ENCODE measurements at regions not wholly inside any gene's neighbourhood (a gene's known extent, or its start where the extent isn't known, plus 50 kb on each side); places are given as distances from the start of the nearest gene placed in this dataset.
"Not testable (repeated sequence)": the region's sequence is repeated elsewhere in the genome, so short reads cannot be mapped to it uniquely, and the experiment has no call there.

DNA sequence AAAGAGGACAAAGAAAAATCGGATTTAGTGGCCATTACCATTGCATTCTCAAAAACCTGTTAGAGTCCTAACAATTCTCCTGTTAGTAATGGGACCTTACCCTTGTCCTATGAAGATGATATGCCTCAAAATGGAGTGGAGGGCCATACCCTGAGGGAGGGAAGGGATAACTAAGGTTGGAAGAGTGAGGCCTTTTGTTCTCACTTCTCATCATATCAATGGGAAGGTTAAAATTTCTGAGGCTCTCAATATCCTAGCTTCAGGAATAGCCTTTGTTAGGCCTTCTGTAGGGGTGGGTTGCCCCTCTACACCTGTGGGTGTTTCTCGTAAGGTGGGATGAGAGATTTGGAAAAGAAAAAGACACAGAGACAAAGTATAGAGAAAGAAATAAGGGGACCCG, 109.4 kb upstream of the SGIP1 start:
- DNase-seq: not testable (repeated sequence)

DNA sequence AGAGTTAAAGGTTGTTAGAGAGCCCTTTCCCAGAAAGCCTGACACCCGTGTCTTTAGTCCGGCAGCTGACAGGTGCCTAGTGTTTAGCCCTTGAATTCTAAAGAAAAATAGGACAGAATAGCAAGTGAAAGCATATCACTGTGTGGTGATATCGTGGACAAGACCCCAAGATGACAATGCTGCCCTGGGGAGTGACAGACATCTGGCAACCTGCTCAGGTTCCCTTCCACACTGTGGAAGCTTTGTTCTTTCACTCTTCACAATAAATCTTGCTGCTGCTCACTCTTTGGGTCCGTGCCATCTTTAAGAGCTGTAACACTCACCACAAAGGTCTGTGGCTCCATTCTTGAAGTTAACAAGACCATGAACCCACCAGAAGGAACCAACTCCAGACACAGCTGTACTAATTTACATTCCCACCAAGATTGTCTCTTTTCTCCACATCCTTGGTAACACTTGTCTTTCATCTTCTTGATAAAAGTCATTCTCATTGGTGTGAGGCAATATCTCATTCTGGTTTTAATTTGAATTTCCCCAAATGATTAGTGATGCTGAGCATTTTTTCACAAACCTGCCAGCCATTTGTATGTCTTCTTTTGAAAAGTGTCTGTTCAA, 107.6 kb upstream of the SGIP1 start:
- DNase-seq: no peak

- DNase-seq: not testable (repeated sequence)
These were observed 103.1 kb upstream of the SGIP1 start for GRCh38 chr1:66430815-66431214.

DNA sequence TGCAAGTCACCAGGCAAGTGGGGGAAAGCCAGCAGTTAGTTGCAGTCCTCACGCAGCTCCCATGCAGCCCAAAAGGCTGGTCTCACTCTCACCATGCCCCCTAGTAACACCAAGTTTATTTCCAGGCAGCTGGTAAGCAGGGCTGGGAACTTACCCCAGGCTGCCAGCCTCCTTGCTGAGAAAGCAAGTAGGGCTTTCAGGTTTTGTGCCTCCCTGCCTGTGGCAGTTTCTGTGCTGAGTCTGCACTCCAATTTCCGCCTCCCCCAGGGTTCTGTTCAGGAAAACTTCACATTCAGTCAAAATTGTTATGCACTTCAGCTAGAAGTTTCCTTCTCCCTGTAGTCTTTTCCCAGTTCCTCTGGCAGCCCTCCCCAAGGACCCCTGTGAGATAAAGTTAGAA, 102.0 kb upstream of the SGIP1 start:
- DNase-seq: no peak

DNA sequence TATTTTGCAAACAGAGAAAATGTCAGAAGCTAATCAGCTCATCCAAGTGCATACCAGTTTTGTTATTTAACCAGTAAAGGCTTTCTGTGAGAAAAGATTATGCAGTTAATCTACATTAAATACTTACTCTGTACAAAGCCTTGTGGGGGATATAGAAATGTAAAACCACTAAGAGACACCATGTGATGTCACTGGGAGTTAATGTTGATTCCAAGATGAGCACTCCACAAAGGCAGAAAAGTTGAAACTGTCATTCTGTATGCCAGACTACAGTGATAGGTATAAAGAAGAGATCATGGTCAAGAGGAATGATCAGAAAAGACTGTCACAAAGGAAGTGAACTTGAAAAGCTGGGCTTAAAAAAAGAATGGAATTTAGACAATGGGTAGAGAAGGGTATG, 100.3 kb upstream of the SGIP1 start:
- no peak for DNase-seq

- no peak for DNase-seq
These were observed 99.9 kb upstream of the SGIP1 start for GRCh38 chr1:66434096-66434495.

- no peak for DNase-seq
These were observed 98.4 kb upstream of the SGIP1 start for GRCh38 chr1:66435541-66435940.

DNA sequence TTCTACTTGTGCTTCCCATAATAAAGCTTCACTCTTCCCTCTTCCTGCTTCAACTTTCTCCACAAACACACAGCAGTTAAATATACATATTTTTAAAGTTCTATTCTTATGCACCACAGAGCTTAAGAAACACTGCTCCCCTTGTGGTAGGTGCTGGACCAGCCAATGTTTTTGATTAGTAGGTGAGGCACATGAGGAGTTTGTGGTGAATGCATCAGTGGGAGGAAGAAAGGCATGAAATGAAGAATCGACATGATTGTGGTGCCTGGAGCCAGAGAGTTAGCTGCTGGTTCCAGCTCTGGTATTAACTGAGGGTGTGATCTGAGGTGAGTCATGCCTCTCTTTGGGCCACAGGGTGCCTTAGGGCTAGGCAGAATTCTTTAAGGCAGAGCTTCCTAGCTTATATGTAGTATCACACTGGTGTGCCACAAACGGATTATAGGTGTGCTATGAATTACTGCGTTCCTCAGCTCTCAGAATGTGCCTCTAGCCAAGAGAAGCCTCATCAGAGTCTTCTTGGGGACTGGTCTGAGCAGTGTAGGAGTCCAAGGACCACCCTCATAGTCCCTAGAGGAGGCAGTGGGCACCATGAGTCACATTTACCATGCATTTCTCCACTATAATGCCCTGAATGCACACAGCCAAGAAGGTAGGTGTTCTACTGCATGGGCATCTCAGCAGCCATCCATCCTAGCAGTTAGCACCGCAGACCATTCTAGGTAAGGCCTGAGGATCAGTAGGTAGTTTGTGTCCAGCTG, 97.4 kb upstream of the SGIP1 start:
- DNase-seq: peak; percentile 18

- DNase-seq: no peak
These were observed 96.9 kb upstream of the SGIP1 start for GRCh38 chr1:66437136-66437401.

DNA sequence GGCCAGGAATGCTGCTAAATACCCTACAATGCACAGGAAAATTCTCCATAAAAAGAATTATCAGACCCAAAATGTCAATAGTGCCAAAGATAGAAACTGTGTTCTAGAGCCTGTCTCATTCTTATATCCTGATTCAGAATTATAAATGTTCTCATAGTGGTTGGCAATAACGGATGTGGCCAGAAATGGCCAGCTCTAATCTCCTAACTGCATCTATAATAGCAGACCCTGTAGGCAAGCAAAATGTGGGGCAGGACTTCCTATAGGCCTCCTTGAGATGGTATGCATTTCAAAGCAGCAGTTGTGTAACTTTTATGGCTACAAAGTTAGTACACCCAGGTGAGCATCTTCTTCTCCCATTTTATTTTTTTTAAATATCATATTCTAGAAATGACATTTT, 95.9 kb upstream of the SGIP1 start:
- DNase-seq: no peak

GRCh38 chr1:66438501-66438900, 95.5 kb upstream of the SGIP1 start:
- no peak for DNase-seq

GRCh38 chr1:66439031-66439740, 94.8 kb upstream of the SGIP1 start:
- no peak for DNase-seq

- no peak for DNase-seq
These were observed 90.2 kb upstream of the SGIP1 start for GRCh38 chr1:66443793-66444192.

DNA sequence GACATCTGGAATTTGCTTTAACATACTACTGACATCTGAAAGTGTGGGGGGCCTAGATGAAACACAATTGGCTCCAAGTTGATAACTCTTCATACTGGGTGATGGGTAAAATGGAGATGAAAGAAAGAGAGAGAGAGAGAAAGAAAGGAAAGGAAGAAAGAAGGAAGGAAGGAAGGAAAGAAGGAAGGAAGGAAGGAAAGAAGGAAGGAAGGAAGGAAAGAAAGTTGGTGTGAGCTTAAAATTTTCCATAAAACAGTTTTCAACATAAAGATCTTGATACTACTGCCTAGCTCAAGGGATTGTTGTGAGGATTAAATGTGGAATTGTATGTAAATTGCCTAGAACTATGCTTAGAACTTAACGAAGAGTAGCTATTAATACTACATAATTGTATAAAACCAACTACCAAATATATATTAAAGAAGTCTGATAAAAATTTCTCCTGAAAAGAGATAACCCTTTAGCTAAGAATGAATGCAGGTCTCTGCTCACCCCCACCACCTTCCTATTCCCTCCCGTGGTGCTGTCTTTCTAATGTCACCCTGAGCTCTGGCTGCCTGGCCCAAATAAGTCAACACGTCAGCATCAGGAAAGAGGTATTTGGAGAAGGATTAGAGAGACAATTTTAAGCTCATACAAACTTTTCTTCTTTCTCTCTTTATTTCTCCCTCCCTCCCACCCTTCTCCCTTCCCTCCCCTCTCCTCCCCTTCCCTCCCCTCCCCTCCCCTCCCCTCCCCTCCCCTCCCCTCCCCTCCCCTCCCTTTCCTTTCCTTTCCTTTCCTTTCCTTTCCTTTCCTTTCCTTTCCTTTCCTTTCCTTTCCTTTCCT, 89.3 kb upstream of the SGIP1 start:
- no peak for DNase-seq

DNA sequence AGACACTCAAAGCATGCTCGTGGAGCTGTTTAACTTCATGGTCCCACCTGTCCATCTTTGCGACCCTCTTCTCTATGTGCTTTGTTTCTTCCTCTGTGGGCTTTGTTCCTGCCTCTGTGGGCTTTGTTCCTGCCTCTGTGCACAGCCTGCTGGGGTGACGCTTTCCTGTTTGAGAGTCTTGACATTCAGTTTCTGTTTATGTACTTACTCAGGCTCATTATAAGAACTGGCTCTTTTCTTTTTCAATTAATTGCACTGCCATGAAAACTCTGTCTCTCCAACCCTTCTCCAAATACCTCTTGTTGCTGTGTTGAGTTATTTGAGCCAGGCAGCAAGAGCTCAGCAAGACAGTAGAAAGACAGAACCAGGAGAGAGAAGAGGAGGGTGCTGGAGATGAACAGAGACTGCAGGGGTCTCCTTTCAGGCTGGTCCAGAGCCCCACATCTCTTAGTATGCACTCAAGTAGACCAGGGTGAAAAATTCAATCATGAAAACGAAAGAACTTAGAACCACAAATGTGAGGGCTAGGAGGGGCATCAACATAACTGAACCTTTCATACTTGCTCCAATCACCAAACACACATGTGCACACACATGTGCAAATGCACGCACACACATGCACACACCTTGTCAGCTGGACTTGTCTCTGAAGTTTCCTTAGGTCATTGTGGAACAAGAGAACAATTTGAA, 88.3 kb upstream of the SGIP1 start:
- peak; percentile 44 for DNase-seq

GRCh38 chr1:66446261-66447001, 87.5 kb upstream of the SGIP1 start:
- DNase-seq: peak; percentile 9

DNA sequence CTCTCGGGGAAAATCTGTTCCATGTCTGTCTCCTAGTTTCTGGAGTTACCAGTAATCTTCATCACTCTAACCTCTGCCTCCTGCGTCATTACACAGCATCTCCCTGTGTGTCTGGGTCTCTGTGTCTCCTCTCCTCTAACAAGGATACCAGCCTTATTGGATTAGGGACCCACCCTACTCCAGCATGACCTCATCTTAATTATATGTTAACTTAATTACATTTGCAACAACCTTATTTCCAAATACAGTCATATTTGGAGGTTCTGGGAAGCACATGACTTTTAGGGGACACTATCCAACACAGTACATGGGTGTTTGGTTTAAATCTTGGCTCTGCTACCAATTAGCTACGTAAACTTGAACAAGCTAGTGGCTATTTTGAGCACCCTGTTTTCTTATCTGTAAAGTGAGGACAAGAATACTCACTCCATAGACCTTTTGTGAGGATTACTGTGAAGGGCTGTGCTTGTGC, 83.9 kb upstream of the SGIP1 start:
- DNase-seq: no peak

DNA sequence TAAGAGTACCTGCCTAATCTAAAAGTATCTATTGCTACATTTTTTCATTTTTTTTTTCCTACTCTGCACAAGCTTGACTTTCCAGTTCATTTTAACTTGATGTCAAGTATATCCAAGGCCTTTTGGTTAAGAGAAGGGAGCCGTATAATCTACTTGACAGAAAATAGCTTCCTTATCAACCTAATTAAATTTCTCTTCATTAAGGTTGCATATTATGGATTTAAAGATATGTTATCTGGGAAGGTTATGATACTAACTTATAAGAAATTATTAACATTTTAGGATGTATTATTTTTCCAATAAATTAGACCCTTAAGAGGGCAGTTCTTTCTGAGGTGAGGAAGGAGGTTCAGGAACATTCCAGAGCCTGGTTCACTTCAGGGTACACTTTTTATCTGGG, 83.1 kb upstream of the SGIP1 start:
- no peak for DNase-seq

DNA sequence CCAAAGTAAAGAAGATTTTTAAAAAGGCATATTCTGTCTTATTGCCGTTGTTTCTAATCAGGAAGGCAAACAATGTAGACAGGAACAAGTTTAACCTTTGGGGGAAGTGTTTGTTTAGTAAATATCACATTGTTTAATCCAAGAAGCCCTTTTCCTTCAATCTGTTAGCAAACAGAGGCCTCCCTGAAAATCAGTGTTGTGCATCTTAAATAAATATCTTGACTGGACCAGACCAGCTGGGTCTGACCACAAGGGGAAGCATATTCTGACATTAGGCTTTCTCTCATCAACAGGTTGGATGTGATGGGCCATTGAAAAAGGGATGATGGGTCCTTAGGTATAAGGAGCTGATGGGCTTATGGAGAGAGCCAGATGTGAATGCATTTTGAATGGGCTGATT, 81.8 kb upstream of the SGIP1 start:
- DNase-seq: no peak

GRCh38 chr1:66452982-66453381, 81.0 kb upstream of the SGIP1 start:
- DNase-seq: no peak

DNA sequence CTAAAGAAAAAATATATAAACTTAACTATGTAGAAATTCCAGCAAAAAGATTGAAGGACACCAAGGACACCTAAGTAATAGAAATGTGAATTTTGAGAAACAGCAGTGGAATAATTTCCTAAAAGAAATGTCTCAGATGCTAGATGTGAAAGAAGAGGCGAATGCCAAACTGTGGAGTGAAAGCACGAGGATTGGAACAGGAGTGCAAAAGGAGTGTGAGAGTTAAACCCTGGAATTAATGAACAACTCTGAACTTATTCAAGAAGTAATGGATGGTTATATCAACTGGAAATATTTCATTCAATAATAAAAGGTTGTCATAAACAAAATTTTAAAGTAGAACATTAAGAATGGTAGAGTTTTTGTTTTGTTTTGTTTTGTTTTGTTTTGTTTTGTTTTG, 78.5 kb upstream of the SGIP1 start:
- DNase-seq: no peak

DNA sequence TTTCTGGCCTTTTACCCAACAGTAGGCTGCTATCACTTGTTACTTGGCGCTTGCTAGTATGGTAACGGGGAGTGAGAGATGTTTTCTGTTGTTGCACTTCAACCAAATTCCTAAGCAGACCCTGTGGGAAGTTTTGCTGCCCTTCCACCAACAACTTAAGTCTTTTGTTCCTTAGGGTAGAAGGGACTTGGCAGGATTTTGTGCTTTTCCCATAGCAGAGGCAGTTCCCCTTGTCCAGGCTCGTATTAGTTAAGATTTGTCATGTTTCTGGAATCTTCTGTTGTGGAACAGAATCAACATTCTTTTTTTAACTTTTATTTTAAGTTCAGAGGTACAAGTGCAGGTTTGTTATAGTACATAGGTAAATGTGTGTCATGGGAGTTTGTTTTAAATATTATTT, 73.2 kb upstream of the SGIP1 start:
- DNase-seq: no peak
